ENCODE measurements at regions not wholly inside any gene's neighbourhood (a gene's known extent, or its start where the extent isn't known, plus 50 kb on each side); places are given as distances from the start of the nearest gene placed in this dataset.

GRCh38 chr12:96093543-96094196 lies 58.3 kb upstream of the LTA4H start:
- TF ChIP-seq CTCF (IDR thresholded peaks at IDR 0.05) (no peak), POLR2A (IDR thresholded peaks at IDR 0.05) (no peak)
